A673 (cell line): ENCODE measurements at regions not wholly inside any gene's neighbourhood (a gene's known extent, or its start where the extent isn't known, plus 50 kb on each side); places are given as distances from the start of the nearest gene placed in this dataset.

Source experiments
- BruUV-seq: library from RNA; stranded (reverse); fragments of 400-500 nt; replicated peaks from 2 replicates; lab custom pipeline; 2021; lab: Mats Ljungman, UMichigan
- CTCF ChIA-PET: fragments of 300-600 bp; sonication (Branson Sonifier 250); formaldehyde crosslinking; loops from one replicate; lab custom pipeline; 2022; ENCODE audit warnings: antibody characterized with exemption; lab: Charles Lee
- POLR2A ChIA-PET: fragments of 300-600 bp; sonication (Branson Sonifier 250); formaldehyde crosslinking; loops from one replicate; lab custom pipeline; 2022; ENCODE audit warnings: antibody characterized with exemption; ENCODE audit not compliant: low non-redundant PET; lab: Charles Lee
- DNase-seq: peaks from one replicate; pipeline ENCODE4 v3.0.0-alpha.2; 2015; ENCODE audit warnings: low spot score
- H3K27ac ChIP-seq: fragments of 200-600 bp; sonication (generic); 2 replicates; pipeline ENCODE4 v1.5.1; 2016; ENCODE audit warnings: mixed run types, low read depth, mild to moderate bottlenecking, mixed read lengths, antibody characterized with exemption, low read length; ENCODE audit not compliant: poor library complexity, severe bottlenecking
- H3K27me3 ChIP-seq: fragments of 200-600 bp; sonication (generic); replicated peaks from 2 replicates; pipeline ENCODE4 v1.6.1; 2017; ENCODE audit warnings: mixed run types, low read depth, mild to moderate bottlenecking, mixed read lengths, antibody characterized with exemption, low read length; ENCODE audit not compliant: insufficient read depth, poor library complexity
- H3K36me3 ChIP-seq: fragments of 200-600 bp; sonication (generic); 2 replicates; pipeline ENCODE4 v1.6.1; 2016; ENCODE audit warnings: mixed run types, mild to moderate bottlenecking, mixed read lengths, antibody characterized with exemption, low read length; ENCODE audit not compliant: insufficient read depth, poor library complexity, severe bottlenecking
- H3K4me1 ChIP-seq: fragments of 200-600 bp; sonication (generic); 2 replicates; pipeline ENCODE4 v1.6.1; 2017; ENCODE audit warnings: mixed run types, mild to moderate bottlenecking, mixed read lengths, antibody characterized with exemption, low read length; ENCODE audit not compliant: insufficient read depth, poor library complexity, severe bottlenecking
- H3K4me3 ChIP-seq: fragments of 200-600 bp; sonication (generic); 2 replicates; pipeline ENCODE4 v1.5.1; 2016; ENCODE audit warnings: low read depth, mixed run types, mild to moderate bottlenecking, mixed read lengths, low read length; ENCODE audit not compliant: poor library complexity, severe bottlenecking
- H3K9me3 ChIP-seq: fragments of 200-600 bp; sonication (generic); 2 replicates; pipeline ENCODE4 v1.6.1; 2016; ENCODE audit warnings: mixed run types, low read depth, mild to moderate bottlenecking, mixed read lengths, antibody characterized with exemption, low read length; ENCODE audit not compliant: poor library complexity, severe bottlenecking
- EZH2 ChIP-seq: fragments of 200-600 bp; sonication (generic); IDR thresholded peaks from 2 replicates; pipeline ENCODE4 v1.6.1; 2017; ENCODE audit warnings: borderline replicate concordance, low read depth, mild to moderate bottlenecking, mixed read lengths, antibody characterized with exemption, low read length; ENCODE audit not compliant: poor library complexity, severe bottlenecking
- intact Hi-C: fragments of 100-400 bp; cut with micrococcal nuclease; formaldehyde crosslinking; loops from one replicate; pipeline ENCODE4 v1.10.0; 2022; ENCODE audit not compliant: unreplicated experiment
- TF ChIP-seq, protein P1 (sequence below): fragments of 300-800, 200-600 bp; sonication (generic); conservative IDR thresholded peaks from 2 replicates; pipeline ENCODE4 v1.5.1; 2017; ENCODE audit warnings: low read depth, mild to moderate bottlenecking, antibody characterized with exemption, low read length, moderate library complexity, mixed read lengths

DNA sequence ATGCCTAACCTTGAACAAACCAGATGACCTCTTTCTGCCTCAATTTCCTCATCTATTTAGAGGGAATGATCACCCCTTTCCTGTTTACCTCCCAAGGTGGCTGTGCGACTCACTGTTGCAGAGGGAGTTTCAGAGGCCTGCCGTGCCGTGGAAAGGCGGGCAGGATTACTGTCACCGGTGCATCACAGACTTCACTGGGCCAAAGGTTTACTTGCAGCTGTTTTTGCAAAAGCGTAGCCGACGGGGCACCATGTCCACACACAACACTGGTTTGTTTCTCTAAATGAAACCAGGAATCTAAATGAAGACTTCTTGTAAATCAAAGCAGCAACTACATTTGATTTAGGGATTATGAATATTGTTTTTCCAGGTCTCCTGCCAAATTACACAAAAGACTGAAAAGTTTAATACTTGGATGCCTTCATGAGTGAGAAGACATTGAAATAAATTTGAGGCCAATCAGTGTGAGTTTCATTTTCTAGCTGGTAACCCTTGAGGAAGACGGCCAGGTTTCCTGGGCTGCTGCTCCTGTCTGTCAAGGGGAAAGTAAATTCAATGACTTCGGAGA, 696.1 kb upstream of the TMEM132C start:
- Histone ChIP-seq H3K4me3 (no peak overlapping the region), H3K36me3 (no peaks in the 10 kb centered on the region), H3K27ac (no peak overlapping the region), H3K27me3 (peaks cover 11% of the 10 kb centered on the region), H3K4me1 (no peaks in the 10 kb centered on the region), H3K9me3 (no peaks in the 10 kb centered on the region)
- DNase-seq, result no peak
- POLR2A ChIA-PET, result no interaction called here
- BruUV-seq, result no TSS peak
- TF ChIP-seq EZH2, result no peak
- TF ChIP-seq, protein P1, sequence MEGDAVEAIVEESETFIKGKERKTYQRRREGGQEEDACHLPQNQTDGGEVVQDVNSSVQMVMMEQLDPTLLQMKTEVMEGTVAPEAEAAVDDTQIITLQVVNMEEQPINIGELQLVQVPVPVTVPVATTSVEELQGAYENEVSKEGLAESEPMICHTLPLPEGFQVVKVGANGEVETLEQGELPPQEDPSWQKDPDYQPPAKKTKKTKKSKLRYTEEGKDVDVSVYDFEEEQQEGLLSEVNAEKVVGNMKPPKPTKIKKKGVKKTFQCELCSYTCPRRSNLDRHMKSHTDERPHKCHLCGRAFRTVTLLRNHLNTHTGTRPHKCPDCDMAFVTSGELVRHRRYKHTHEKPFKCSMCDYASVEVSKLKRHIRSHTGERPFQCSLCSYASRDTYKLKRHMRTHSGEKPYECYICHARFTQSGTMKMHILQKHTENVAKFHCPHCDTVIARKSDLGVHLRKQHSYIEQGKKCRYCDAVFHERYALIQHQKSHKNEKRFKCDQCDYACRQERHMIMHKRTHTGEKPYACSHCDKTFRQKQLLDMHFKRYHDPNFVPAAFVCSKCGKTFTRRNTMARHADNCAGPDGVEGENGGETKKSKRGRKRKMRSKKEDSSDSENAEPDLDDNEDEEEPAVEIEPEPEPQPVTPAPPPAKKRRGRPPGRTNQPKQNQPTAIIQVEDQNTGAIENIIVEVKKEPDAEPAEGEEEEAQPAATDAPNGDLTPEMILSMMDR, result no peak
- intact Hi-C loops, result no loop called here
- CTCF ChIA-PET, result no interaction called here

DNA sequence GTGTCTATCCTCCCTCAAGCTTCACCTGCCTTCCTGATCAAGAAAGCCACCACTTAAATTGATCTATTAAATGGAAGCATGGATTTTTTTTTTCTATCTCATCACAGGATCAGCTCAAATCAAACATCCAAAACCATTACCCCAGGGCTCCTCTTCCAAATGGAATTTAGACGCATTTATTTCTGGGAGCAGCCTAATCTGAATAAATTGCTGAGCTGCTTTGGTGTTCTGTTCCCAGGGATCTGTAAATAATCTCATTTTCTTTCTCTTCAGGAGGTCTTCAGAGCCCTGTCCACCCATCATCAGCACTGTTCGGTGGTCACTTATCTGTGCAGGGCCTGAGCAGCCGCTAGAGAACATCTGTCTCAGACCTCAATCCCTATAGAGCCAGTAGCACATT, 695.4 kb upstream of the TMEM132C start:
- ChIA-PET POLR2A (no interaction called here), CTCF (no interaction called here)
- no peaks in the 10 kb centered on the region for H3K4me1 ChIP-seq
- H3K4me3 ChIP-seq, result no peak overlapping the region
- intact Hi-C loops, result no loop called here
- H3K9me3 ChIP-seq, result no peaks in the 10 kb centered on the region
- no peak for DNase-seq
- no peak overlapping the region for H3K27ac ChIP-seq
- peaks cover 14% of the 10 kb centered on the region for H3K27me3 ChIP-seq
- H3K36me3 ChIP-seq, result no peaks in the 10 kb centered on the region
- BruUV-seq, result no TSS peak
- TF ChIP-seq EZH2, result no peak
- TF ChIP-seq, protein P1, result no peak

DNA sequence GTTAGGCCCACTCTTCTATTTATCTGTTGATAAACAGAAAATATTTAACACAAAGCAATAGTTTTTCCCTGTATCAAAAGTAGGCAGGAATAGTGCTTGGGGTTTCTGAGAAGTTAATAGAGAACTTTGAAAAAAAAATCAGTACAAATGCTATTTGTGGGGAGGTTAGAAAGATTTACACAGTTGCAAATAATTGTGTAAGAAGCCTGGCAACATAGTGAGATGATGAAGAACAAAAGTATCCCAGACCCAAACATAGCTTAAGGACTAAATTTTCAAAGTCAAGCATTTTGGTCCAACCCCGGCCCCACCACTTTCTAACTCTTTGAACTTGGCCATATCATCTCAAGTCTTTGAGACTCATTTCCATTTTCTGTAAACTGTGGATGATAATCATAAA, 687.5 kb upstream of the TMEM132C start:
- no peaks in the 10 kb centered on the region for H3K9me3 ChIP-seq
- CTCF ChIA-PET, result no interaction called here
- TF ChIP-seq, protein P1, result no peak
- no peak for TF ChIP-seq EZH2

More for the DNA sequence above, 687.5 kb upstream of the TMEM132C start:
- no peak for DNase-seq
- Histone ChIP-seq H3K27me3 (peaks cover 30% of the 10 kb centered on the region), H3K4me1 (no peaks in the 10 kb centered on the region), H3K4me3 (no peak overlapping the region), H3K27ac (no peak overlapping the region), H3K36me3 (no peaks in the 10 kb centered on the region)
- POLR2A ChIA-PET, result no interaction called here
- no TSS peak for BruUV-seq
- intact Hi-C loops, result no loop called here
